Ovary (tissue), 3 donors: ENCODE measurements at regions not wholly inside any gene's neighbourhood (a gene's known extent, or its start where the extent isn't known, plus 50 kb on each side); places are given as distances from the start of the nearest gene placed in this dataset.

ENCODE experiments used
- CTCF ChIP-seq, 3 donors: fragments of 450-650 bp in 2 of 3; fragments of 200-600 bp in 1 of 3; IDR thresholded peaks; one replicate each; pipeline versions ENCODE4 v1.5.1 to v1.8.0; 2016 to 2022; ENCODE audit warnings: antibody characterized with exemption in 3 of 3, mild to moderate bottlenecking in 1 of 3
- EP300 ChIP-seq: sonication (generic); formaldehyde crosslinking; IDR thresholded peaks from one replicate; pipeline ENCODE4 v1.6.1; 2017; ENCODE audit warnings: antibody characterized with exemption
- POLR2A ChIP-seq: fragments of 450-650 bp; IDR thresholded peaks from one replicate; pipeline ENCODE4 v1.6.1; 2017; ENCODE audit warnings: antibody characterized with exemption, mild to moderate bottlenecking, moderate library complexity
- donor health status: DM: no; HTN: no; CAD: no.

GRCh38 chr6:137688230-137688971 is 178.7 kb upstream of the TNFAIP3 start:
- TF ChIP-seq CTCF (IDR thresholded peaks at IDR 0.05) (no peak), EP300 (no peak), POLR2A (no peak)
